ENCODE measurements at regions not wholly inside any gene's neighbourhood (a gene's known extent, or its start where the extent isn't known, plus 50 kb on each side); places are given as distances from the start of the nearest gene placed in this dataset.

DNA sequence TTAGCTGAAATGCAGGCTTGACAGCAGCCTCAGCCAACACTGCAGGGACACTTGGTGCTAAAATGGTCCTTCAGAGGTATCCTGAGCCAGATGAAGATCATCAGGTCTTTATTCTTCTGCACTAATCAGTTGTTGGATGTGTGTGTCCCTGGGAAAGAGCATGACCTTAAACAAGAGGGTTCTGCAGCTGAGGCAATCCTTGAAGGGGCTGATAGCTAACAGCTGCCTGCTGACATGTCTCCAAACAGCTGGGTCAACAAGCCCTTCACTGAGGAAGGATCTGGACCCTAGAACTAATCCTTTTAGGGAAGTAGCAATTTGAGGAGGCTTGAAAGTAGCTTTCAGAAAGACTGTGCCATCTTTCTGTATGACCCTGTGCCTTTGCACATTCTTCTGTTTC is 376.3 kb upstream of the ACTBL2 start:
- Histone ChIP-seq H3K27ac (ENCODE audit: low read depth) (no peak overlapping the region), H3K36me3 (ENCODE audit: insufficient read depth) (no peaks in the 10 kb centered on the region)
- DNase-seq (ENCODE audit: extremely low spot score) = no peak

DNA sequence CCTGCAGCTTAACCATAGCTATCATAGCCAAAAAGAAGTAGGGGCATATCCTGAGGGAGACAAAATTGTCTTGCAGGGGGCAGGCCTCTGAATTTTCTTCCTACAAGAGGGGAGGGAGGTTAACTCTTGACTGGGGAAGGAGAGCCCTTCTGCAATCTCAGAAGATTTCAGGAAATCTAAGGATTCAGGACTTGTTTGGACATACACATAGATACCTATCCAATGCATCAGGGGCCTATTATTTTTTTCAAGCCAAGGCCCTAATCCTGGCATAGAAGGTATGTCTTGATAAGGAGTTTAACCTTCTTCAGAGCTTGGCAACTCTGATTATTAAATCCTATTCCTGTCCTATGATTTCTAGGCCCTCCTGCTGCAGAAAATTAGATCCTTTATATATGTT is 375.1 kb upstream of the ACTBL2 start:
- no peak for DNase-seq (ENCODE audit: extremely low spot score)
- Histone ChIP-seq H3K36me3 (ENCODE audit: insufficient read depth) (no peaks in the 10 kb centered on the region), H3K4me3 (ENCODE audit: low read depth, low read length) (no peak overlapping the region), H3K27ac (ENCODE audit: low read depth) (no peak overlapping the region), H3K4me1 (ENCODE audit: insufficient read depth) (no peaks in the 10 kb centered on the region)

More for the DNA sequence above, 376.3 kb upstream of the ACTBL2 start:
- no peaks in the 10 kb centered on the region for H3K4me1 ChIP-seq (ENCODE audit: insufficient read depth)
- H3K4me3 ChIP-seq (ENCODE audit: low read depth, low read length) = no peak overlapping the region

DNA sequence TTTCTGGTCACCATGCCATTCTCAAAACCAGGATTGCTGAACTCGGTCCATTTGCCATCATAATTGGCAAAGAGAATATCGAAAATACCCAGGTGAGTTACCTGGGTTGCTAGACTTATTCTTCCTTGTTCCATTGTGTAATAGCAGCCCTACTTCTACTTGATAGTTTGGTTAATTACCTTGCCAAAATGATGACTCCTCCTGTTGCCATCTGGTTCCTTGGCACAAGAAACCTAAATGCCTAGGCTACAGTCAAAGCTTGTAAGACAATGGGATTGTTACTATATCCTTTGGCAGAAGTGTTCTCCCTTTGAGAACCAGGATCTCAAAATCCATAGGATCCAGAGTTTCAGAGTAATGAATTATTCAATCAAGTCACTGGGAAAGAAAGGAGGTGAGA is 373.2 kb upstream of the ACTBL2 start:
- DNase-seq (ENCODE audit: extremely low spot score) = no peak
- Histone ChIP-seq H3K36me3 (ENCODE audit: insufficient read depth) (no peaks in the 10 kb centered on the region), H3K27ac (ENCODE audit: low read depth) (no peak overlapping the region), H3K4me3 (ENCODE audit: low read depth, low read length) (no peak overlapping the region), H3K4me1 (ENCODE audit: insufficient read depth) (no peaks in the 10 kb centered on the region)
- 95% methylated on average over 2 of the region's 2 CpGs for WGBS

DNA sequence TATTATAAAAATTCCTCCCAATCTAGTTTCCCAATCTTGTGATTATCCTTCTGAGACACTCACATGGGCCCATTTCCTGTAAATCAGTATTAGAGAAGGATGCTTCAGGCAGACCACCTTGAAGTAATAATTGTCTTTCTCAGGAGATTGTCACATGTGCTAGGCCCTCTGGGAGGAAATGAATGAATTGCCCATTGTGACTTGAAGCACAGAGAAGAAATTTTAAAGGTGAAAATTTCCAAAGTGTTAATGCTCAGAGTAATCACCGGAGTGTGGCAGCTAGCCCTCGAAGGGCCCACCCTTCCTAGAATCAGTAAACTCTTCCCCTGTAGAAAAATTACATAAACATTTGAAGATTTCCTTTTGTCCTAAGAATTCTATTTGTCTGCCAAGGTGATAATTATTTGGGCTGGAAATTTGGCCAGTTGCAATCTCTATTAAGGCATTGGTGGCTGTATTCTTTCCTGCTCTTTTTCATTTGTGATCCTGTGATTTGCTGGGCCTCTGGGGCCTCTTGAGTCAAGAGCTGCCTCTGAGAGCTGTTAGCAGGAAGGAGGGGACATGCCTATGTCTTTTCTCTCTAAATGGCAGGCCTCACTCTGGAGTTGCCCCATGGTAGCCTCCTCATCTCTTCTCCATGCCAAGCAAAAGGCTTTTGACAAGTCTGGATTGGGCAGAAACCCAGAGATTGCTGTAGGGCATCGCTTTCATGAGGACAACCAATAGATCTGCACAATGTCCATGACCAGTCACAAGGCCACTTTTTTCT is 371.5 kb upstream of the ACTBL2 start:
- H3K4me3 ChIP-seq (ENCODE audit: low read depth, low read length) = no peak overlapping the region
- no peaks in the 10 kb centered on the region for H3K36me3 ChIP-seq (ENCODE audit: insufficient read depth)
- H3K27ac ChIP-seq (ENCODE audit: low read depth) = no peak overlapping the region
- DNase-seq (ENCODE audit: extremely low spot score) = no peak
- WGBS = 86% methylated on average over 3 of the region's 3 CpGs
- H3K4me1 ChIP-seq (ENCODE audit: insufficient read depth) = no peaks in the 10 kb centered on the region

DNA sequence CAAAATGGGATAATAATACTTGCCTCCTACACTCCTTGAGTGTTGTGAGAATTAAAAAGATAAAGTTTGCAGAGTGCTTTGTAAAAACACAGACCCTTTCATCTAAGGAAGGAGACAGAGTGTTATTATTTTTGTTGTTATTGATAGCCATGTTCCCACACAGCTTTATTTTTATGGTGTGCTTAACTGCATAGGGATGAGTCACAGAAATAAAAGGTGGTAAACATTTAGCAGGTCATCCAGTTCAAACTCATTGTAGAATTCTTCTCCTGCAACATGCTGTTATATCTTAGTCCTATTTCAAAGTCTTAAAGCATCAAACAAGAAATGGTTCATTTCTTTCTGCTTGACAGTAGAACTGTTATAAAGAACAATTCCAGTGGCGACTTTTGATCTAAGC is 367.5 kb upstream of the ACTBL2 start:
- 83% methylated on average over 1 of the region's 1 CpG for WGBS

DNA sequence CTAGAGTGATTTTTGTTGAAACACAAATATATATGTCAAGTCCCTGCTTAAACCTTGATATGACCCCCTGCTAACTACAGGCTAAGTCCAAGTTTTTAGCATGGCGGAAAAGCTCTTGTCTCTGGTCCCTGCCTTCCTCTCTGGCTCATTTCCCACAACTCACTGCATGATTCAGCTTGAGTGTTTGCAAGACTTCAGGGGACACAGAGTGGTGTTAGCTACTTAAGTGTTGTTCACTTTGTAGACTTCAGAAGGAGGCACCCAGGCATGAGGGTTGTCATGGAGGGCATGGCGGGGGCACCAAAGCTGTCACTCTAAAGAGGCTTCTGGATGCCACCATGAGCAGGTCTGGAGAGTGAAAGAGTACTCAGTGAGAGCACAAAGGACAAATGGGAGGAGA is 362.4 kb upstream of the ACTBL2 start:
- DNase-seq (ENCODE audit: extremely low spot score) = no peak
- no peak overlapping the region for H3K27ac ChIP-seq (ENCODE audit: low read depth)
- no peak overlapping the region for H3K4me3 ChIP-seq (ENCODE audit: low read depth, low read length)
- WGBS = 98% methylated on average over 2 of the region's 2 CpGs
- no peaks in the 10 kb centered on the region for H3K4me1 ChIP-seq (ENCODE audit: insufficient read depth)
- no peaks in the 10 kb centered on the region for H3K36me3 ChIP-seq (ENCODE audit: insufficient read depth)

More for the DNA sequence above, 367.5 kb upstream of the ACTBL2 start:
- Histone ChIP-seq H3K27ac (ENCODE audit: low read depth) (no peak overlapping the region), H3K4me3 (ENCODE audit: low read depth, low read length) (no peak overlapping the region), H3K36me3 (ENCODE audit: insufficient read depth) (no peaks in the 10 kb centered on the region), H3K4me1 (ENCODE audit: insufficient read depth) (no peaks in the 10 kb centered on the region)
- no peak for DNase-seq (ENCODE audit: extremely low spot score)

DNA sequence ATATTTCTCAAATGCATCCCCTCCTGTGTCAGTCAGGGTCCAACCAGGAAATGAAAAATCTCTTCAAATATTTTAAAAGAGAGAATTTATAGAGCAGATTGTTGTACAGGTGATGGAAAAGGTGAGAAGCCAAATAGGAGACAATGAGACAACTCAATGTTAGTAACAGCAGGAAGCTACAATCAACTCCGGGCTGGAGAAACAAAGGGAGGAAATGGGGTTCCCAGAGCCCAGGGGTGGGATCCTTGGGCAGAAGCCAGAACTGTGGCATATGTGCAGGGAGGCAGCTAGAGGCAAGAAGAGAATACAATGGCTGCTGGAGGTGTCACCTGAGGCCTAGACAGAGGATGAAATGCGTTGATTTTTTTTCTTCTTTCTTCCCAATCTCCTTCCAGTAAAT is 361.8 kb upstream of the ACTBL2 start:
- 94% methylated on average over 2 of the region's 2 CpGs for WGBS
- DNase-seq (ENCODE audit: extremely low spot score) = no peak
- no peak overlapping the region for H3K27ac ChIP-seq (ENCODE audit: low read depth)
- H3K36me3 ChIP-seq (ENCODE audit: insufficient read depth) = no peaks in the 10 kb centered on the region
- no peaks in the 10 kb centered on the region for H3K4me1 ChIP-seq (ENCODE audit: insufficient read depth)
- H3K4me3 ChIP-seq (ENCODE audit: low read depth, low read length) = no peak overlapping the region

DNA sequence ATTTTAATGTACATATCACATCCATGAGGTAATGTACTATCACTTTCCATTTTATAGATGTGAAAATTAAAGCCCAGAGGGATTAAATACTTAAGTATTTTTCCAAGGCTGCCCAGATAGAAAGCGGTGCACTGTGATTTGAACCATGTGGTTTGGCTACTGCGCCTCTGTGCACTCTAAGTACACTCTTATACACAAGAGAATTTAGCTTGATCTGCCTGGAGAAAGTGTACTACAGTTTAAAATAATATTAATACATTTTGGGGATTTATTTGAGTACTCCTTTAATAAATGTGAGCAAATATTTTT is 360.4 kb upstream of the ACTBL2 start:
- no peak overlapping the region for H3K27ac ChIP-seq (ENCODE audit: low read depth)
- no peak overlapping the region for H3K4me3 ChIP-seq (ENCODE audit: low read depth, low read length)
- H3K36me3 ChIP-seq (ENCODE audit: insufficient read depth) = no peaks in the 10 kb centered on the region
- WGBS = 81% methylated on average over 2 of the region's 2 CpGs
- H3K4me1 ChIP-seq (ENCODE audit: insufficient read depth) = no peaks in the 10 kb centered on the region
- no peak for DNase-seq (ENCODE audit: extremely low spot score)

DNA sequence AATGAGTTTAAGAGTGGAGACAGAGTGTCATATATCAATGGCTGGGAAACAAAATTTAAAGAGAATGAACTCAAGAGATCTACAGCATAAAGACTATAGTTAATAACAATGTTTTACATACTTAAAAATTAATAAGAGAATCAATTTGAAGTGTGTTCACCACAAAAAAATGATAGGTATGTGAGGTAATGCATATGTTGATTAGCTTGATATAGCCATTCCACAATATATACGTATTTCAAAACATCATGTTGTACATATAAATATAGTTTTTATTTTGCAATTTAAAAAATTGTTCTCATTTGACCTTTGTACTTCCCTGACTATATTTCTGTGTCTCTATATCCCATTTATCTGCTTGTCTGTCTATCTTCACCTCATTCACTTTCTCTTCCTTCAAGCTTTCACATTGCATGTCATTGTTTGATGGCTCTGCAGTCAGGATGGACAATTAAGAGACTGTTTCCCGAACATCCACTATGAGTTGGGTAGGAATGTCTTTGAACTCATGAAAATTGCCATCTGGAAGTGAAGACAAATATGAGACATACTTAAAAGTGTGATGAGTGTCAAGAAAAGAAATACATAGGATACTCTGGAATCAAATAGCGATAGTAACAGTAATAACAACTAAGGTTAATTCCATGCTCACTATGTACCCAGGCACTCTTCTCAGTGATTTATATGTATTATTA is 359.9 kb upstream of the ACTBL2 start:
- 92% methylated on average over 3 of the region's 3 CpGs for WGBS
- no peak for DNase-seq (ENCODE audit: extremely low spot score)
- H3K4me1 ChIP-seq (ENCODE audit: insufficient read depth) = no peaks in the 10 kb centered on the region
- H3K27ac ChIP-seq (ENCODE audit: low read depth) = no peak overlapping the region
- H3K4me3 ChIP-seq (ENCODE audit: low read depth, low read length) = no peak overlapping the region
- no peaks in the 10 kb centered on the region for H3K36me3 ChIP-seq (ENCODE audit: insufficient read depth)

DNA sequence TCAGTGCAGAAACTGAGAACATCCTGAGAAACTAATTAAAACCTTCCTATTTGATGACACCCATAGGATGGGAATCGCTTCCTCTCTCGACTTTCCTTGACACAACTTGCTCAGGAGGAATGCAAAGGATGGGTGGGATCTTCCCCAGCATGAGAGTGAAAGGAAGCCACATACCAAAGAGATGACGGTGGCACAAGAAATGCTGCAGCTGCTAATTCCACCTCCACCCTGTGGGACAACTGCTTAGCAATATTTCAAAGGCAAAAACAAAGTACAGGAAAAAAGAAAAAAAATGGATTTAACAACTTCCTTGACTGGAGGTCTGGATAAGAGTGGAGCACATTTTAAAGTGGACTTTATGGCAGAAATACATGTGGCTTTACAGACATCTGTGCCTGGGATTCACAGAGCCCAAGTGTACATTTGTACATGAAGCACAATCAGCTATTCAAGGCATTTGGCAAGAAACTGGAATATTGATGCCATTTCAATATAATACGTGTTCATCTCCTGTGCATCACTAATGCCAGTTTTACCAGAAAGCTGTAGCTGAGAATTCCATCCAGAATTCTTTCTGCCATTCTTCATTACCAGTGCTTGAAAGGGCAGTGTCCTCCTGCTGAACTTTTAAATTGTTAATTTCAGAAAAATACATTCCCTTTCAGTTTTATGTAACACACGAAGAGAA is 359.2 kb upstream of the ACTBL2 start:
- WGBS = 26% methylated on average over 5 of the region's 5 CpGs
- Histone ChIP-seq H3K4me1 (ENCODE audit: insufficient read depth) (no peaks in the 10 kb centered on the region), H3K4me3 (ENCODE audit: low read depth, low read length) (no peak overlapping the region), H3K36me3 (ENCODE audit: insufficient read depth) (no peaks in the 10 kb centered on the region), H3K27ac (ENCODE audit: low read depth) (no peak overlapping the region)
- DNase-seq (ENCODE audit: extremely low spot score) = no peak

DNA sequence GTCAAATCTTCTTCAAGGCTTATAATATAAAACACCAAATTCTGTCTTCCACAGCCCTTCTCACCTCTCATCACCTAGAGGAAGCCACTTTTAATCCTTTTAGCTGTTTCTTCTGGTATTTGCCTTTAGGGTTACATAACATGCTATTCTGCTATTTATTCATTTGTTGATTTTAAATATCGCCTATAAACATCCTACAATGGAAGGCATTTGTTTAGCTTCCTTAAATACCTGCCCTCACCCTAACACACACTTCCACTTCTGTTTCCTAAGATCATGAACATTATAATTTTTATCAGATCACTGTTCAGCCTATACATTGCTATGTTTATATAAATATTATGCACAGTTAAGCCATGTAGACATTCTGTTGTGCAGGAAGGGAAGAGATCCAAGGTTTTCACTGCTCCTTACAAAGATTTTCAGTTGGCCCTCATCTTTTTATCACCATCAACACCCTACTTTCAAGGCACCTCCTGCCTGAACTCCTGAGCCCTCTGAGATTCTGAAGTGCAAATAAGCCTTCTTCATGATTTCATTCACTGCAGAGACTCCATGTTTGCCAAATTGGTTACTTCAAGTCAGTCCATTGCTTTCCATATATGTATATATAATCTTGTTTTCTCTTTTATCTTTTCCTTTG is 356.9 kb upstream of the ACTBL2 start:
- Histone ChIP-seq H3K4me3 (ENCODE audit: low read depth, low read length) (no peak overlapping the region), H3K36me3 (ENCODE audit: insufficient read depth) (no peaks in the 10 kb centered on the region), H3K27ac (ENCODE audit: low read depth) (no peak overlapping the region), H3K4me1 (ENCODE audit: insufficient read depth) (no peaks in the 10 kb centered on the region)
- no peak for DNase-seq (ENCODE audit: extremely low spot score)
- WGBS = 83% methylated on average over 1 of the region's 1 CpG

DNA sequence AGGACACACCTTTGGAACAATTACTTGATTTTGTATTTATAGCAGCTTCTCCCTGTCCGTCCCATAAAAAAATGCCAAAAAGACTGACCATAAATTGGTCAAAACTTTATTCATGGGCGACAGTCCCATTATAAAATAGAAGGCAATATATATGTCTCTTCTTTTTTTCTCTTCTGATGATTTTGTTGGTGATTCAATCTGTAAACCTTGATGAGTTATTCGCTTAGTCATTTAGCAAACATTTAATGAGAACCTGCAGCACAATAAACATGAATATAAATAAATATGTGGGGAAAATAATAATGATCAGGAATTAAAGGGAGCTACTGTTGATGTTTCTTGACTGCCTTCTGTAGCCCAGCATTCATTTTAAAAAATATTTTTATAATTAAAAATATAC is 356.4 kb upstream of the ACTBL2 start:
- 76% methylated on average over 3 of the region's 3 CpGs for WGBS
- H3K4me1 ChIP-seq (ENCODE audit: insufficient read depth) = no peaks in the 10 kb centered on the region
- H3K4me3 ChIP-seq (ENCODE audit: low read depth, low read length) = no peak overlapping the region
- DNase-seq (ENCODE audit: extremely low spot score) = no peak
- H3K27ac ChIP-seq (ENCODE audit: low read depth) = no peak overlapping the region
- no peaks in the 10 kb centered on the region for H3K36me3 ChIP-seq (ENCODE audit: insufficient read depth)

DNA sequence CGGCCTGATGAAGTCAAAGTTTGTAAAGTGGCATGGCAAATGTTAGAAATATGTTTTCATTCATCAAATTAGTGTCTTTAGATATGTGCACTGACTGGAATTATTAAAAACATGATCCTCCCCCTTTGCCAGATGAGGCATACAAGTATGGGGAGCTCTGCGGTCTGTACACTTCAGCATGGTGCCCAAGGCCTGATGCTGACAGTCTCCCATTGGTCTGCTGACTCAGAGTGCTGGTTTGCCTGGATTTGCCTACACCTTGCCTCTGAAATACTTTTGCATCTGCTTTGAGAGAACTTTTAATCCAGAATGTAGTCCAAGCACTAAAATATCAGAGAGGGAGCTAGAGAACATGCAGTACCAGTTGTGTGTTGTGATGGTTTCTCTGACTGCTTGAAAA is 354.3 kb upstream of the ACTBL2 start:
- Histone ChIP-seq H3K4me1 (ENCODE audit: insufficient read depth) (no peaks in the 10 kb centered on the region), H3K27ac (ENCODE audit: low read depth) (no peak overlapping the region), H3K36me3 (ENCODE audit: insufficient read depth) (no peaks in the 10 kb centered on the region), H3K4me3 (ENCODE audit: low read depth, low read length) (no peak overlapping the region)
- no peak for DNase-seq (ENCODE audit: extremely low spot score)
- WGBS = 96% methylated on average over 2 of the region's 2 CpGs

DNA sequence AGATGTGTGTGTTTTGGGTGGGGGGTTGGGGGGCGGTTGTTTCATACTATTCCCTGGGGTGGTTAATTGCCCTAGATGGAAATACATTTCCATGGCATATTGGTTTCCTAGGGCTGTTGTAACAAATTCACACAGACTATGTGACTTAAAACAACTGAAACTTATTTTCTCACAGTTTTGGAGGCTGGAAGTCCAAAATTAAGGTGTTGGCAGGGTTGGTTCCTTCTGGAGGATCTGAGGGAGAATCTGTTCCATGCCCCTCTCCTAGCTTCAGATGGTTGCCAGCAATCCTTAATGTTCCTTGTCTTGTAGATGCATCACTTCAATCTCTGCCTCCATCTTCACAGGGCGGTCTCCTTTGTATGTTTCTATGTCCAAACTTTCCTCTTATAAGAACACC is 353.7 kb upstream of the ACTBL2 start:
- H3K36me3 ChIP-seq (ENCODE audit: insufficient read depth) = no peaks in the 10 kb centered on the region
- H3K4me3 ChIP-seq (ENCODE audit: low read depth, low read length) = no peak overlapping the region
- WGBS = 80% methylated on average over 2 of the region's 2 CpGs
- H3K27ac ChIP-seq (ENCODE audit: low read depth) = no peak overlapping the region
- no peaks in the 10 kb centered on the region for H3K4me1 ChIP-seq (ENCODE audit: insufficient read depth)
- DNase-seq (ENCODE audit: extremely low spot score) = no peak

All from urinary bladder (tissue), 3 donors.